GM19328 (cell line): ENCODE measurements at regions not wholly inside any gene's neighbourhood (a gene's known extent, or its start where the extent isn't known, plus 50 kb on each side); places are given as distances from the start of the nearest gene placed in this dataset.

Source experiments
- ATAC-seq: cut with Tn5 transposase; IDR thresholded peaks from one replicate; pipeline ENCODE4 v1.9.1; 2021; ENCODE audit warnings: mild to moderate bottlenecking, moderate library complexity; ENCODE audit not compliant: unreplicated experiment

GRCh38 chr10:3016016-3016415, 51.3 kb upstream of the PFKP start:
- ATAC-seq, result no peak

- no peak for ATAC-seq
Measured at GRCh38 chr10:3014968-3015367, 52.4 kb upstream of the PFKP start.

DNA sequence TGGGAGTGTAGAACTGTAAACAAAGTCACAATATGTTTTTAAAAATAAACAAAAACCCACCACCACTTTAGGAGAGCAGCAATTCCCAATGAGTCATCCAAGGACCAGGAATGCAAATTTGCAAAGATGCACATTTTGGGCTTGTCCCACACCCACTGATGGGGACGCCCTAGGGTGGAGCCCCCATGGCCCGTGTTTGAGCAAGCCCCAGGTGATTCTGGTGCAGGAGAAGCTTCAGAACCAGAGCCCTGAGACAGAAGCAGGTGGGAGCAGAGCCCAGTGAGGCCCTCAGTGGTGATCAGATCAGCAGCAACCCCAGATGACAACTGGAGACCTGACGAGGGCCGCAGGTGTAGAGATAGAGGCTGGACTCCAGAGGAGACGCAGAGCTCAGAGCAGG, 55.1 kb upstream of the PFKP start:
- no peak for ATAC-seq

GRCh38 chr10:3010816-3011460, 56.4 kb upstream of the PFKP start:
- ATAC-seq, result no peak

DNA sequence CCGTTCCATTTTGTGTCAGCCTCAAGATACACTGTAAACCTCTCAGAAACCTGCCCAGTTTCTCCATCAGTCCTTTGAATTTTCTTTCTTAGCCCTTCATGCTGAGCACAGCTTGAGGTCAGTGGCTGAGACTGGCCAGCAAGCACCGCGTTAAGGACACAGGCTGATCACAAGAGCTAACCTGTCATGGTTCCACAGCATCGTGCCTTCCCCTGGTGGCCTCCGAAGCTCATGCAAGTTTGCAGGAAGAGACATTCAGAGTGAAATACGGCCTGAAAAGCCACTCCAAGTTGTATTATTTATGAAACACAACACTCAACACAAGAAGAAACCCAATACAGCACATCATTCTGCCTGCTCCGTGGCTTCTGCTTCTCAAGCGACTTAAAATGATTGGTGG, 57.0 kb upstream of the PFKP start:
- ATAC-seq, result no peak

- no peak for ATAC-seq
Measured at GRCh38 chr10:3009341-3009740, 58.0 kb upstream of the PFKP start.

- no peak for ATAC-seq
Measured at GRCh38 chr10:3008518-3009195, 58.7 kb upstream of the PFKP start.

GRCh38 chr10:3006607-3007006, 60.7 kb upstream of the PFKP start:
- ATAC-seq, result no peak

- ATAC-seq, result no peak
Measured at GRCh38 chr10:3006093-3006492, 61.3 kb upstream of the PFKP start.

DNA sequence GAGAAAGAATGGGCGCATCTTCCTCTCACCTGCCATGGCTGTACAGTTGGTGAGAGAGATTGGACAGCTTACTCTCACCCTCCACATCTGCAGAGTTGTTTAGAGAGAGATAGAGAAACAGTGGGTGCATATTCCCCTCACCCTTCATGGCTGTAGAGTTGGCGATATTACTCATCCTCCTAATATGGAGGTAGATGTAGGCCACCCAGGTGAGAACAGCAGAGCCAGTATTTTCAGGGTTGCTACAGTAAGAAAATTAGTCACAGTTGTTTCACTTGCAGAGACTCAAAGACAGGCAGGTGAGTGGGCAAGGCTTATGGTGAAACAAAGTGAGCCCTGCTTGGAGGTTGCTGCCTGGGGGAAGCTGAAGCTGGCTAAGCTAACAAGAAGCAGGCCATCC, 65.0 kb upstream of the PFKP start:
- ATAC-seq, result no peak

- ATAC-seq, result no peak
Measured at GRCh38 chr10:3000048-3000447, 67.3 kb upstream of the PFKP start.

- no peak for ATAC-seq
Measured at GRCh38 chr10:2994221-2994961, 73.0 kb upstream of the PFKP start.

GRCh38 chr10:2993636-2994035, 73.7 kb upstream of the PFKP start:
- ATAC-seq, result no peak

- no peak for ATAC-seq
Measured at GRCh38 chr10:2992401-2993198, 74.7 kb upstream of the PFKP start.

DNA sequence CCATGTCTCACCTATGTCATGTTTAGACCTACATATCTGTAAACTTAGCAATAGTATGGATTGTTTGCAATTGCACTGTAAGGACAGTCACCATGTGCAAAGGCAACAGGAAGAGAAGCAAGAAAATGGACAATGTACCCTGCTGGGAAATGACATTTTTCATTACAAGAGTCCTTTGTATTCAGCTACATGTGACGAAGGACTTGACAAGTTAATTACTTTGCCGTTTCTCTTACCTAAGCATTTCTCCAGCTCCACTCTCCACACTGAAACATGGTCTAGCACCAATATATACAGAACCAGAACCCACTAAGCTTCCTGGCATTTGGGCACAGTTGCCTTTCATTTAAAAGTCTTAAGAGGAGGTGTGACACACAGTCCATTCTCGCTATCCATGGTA, 76.6 kb upstream of the PFKP start:
- ATAC-seq, result no peak

GRCh38 chr10:2989292-2989947, 77.9 kb upstream of the PFKP start:
- ATAC-seq, result no peak

DNA sequence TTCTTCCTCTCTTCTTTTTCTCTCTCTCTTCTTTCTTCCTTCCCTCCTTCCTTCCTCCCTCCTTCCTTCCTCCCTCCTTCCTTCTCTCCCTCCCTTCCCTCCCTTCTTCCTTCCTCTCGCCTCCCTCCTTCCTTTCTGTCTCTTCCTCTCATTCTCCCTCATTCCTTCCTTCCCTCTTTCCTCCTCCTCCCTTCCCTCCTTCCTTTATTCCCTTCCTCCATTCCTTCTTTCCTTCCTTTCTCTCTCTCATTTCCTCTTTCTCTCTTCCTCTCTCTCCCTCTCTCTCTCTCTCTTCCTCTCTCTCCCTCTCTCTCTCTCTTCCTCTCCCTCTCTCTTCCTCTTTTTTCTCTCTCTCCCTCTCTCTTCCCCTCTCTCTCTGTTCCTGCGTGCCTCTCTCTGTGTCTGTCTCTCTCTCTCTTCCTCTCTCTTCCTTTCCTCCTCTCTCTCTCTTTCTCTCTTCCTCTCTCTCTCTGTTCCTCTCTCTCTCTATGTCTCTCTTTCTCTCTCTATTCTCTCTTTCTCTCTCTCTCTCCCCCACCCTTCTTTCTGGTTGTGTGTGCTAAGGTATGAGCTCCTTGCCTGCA, 80.1 kb upstream of the PFKP start:
- no peak for ATAC-seq

- ATAC-seq, result no peak
Measured at GRCh38 chr10:2986391-2986801, 81.0 kb upstream of the PFKP start.

GRCh38 chr10:2985729-2986232, 81.6 kb upstream of the PFKP start:
- ATAC-seq, result no peak

- ATAC-seq, result no peak
Measured at GRCh38 chr10:2984682-2985081, 82.7 kb upstream of the PFKP start.
